Pancreas (tissue), 10 donors: ENCODE measurements at regions not wholly inside any gene's neighbourhood (a gene's known extent, or its start where the extent isn't known, plus 50 kb on each side); places are given as distances from the start of the nearest gene placed in this dataset.

Experiments used
- ATAC-seq, 4 donors: fragments of 200-7000 bp; cut with Tn5 transposase; one replicate each; pipeline versions ENCODE4 v1.8.0 to v1.9.1; 2020; ENCODE audit warnings: mild to moderate bottlenecking in 4 of 4, moderate library complexity in 4 of 4
- DNase-seq, 6 donors: peaks; one replicate each; pipeline ENCODE4 v3.0.0-alpha.2; 2020
- FAIRE-seq: peaks from 2 replicates; lab custom pipeline; 2012; peaks lifted over from hg19 to GRCh38; lab: Jason Lieb, UNC
- H3K27ac ChIP-seq, 4 donors: fragments of 200-600 bp; sonication (generic); 1 replicate in 3 of 4; 2 replicates in 1 of 4; pipeline versions ENCODE4 v1.5.0 to v1.8.0; 2020
- H3K27me3 ChIP-seq, 4 donors: fragments of 200-600 bp; one replicate each; pipeline ENCODE4 v1.8.0; 2021
- H3K36me3 ChIP-seq, 3 donors: fragments of 200-600 bp; sonication (generic) in 1 of 3; one replicate each; pipeline versions ENCODE4 v1.5.0 to v1.8.0; 2020 to 2021
- H3K4me1 ChIP-seq, 3 donors: fragments of 200-600 bp; one replicate each; pipeline ENCODE4 v1.8.0; 2021
- H3K4me3 ChIP-seq, 4 donors: fragments of 200-600 bp; sonication (generic) in 2 of 4; one replicate each; pipeline versions ENCODE4 v1.5.0 to v1.8.0; 2020 to 2021
- H3K9me3 ChIP-seq, 4 donors: fragments of 200-600 bp; one replicate each; pipeline ENCODE4 v1.8.0; 2021
- CTCF ChIP-seq, 4 donors: fragments of 200-600 bp; sonication (generic) in 3 of 4; IDR thresholded peaks; one replicate each; pipeline versions ENCODE4 v1.5.0 to v1.8.0; 2021; ENCODE audit warnings: antibody characterized with exemption in 4 of 4
- WGBS, 2 donors: extraction: QIAGEN DNeasy Blood & Tissue Kit; methylation state at CpG; one replicate each; pipeline ENCODE4 v1.1.7; 2013; 5-methylcytosine and 5-hydroxymethylcytosine counted together
- intact Hi-C, 3 donors: fragments of 100-400 bp; cut with DNase I; formaldehyde crosslinking; loops; one replicate each; pipeline versions ENCODE4 v1.11.1 to v1.14.2; 2022
- donor health status: healthy with polysubstance abuse.
- donor health status: DM: no; HTN: no; CAD: no; lungs with moderate emphysema.
- donor health status: DM: no; HTN: no; CAD: no.
- donor health status: control.
- donor health status: control.
- donor health status: Bipolar disorder and iron deficiency.
- donor health status: DM: yes; HTN: yes; CAD: no.
- donor health status: DM: no; HTN: no; CAD: no.
- donor health status: DM: no; HTN: no; CAD: no.
- donor health status: DM: yes; HTN: yes; CAD: no.

DNA sequence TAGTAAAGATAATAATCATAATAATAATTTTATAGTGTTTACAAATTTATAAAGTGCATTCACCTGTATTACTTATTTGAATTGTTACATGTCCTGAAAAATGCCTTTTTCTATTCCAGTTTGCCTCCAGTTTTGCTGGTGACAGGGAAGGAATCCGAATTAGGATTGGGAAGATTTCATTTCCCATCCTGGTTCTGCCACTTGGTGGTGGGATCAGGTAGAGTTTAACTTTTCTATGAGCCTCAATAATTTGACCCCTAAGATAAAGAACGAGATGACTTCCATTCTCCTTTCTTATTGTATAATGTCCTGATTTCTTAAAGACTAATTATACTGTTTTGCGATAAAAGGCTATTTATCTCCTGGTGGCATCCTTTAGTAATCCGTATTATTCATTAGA lies 1090.9 kb downstream of the RAPGEF2 start:
- DNase-seq (no peak), ATAC-seq (no peak), FAIRE-seq (no peak)
- TF ChIP-seq CTCF (IDR thresholded peaks at IDR 0.05) = no peak
- no peaks in the 10 kb centered on the region for H3K36me3 ChIP-seq
- no peak overlapping the region for H3K4me3 ChIP-seq
- no peaks in the 10 kb centered on the region for H3K9me3 ChIP-seq
- WGBS, 2 donors = 89 to 91% methylated on average over 4 of the region's 4 CpGs
- intact Hi-C loops = no loop called here
- H3K27ac ChIP-seq = no peak overlapping the region
- H3K4me1 ChIP-seq = no peaks in the 10 kb centered on the region
- no peaks in the 10 kb centered on the region for H3K27me3 ChIP-seq

DNA sequence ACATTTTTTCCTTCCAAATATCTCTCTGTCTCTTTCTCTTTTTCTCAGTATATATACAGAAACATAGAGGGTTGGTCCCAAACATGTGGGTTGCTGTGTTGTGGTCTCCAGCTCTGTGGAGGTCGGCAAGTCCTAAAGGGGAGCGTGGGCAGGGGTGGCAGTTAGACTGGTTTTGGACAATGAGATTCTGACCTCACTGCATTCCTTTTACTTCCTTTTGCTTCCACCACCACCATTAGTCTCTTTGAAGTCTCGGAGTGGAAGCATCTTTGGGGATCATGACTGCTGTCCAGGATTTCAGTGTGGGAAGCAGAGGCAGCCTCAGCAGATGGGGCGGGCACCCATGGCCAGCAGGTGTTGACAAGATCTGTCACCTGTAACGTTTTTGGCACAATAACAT lies 1091.8 kb downstream of the RAPGEF2 start:
- peak in 1 of 6 donors; percentile 10 for DNase-seq
- no peaks in the 10 kb centered on the region for H3K9me3 ChIP-seq
- TF ChIP-seq CTCF (IDR thresholded peaks at IDR 0.05) = no peak
- FAIRE-seq = no peak
- H3K27ac ChIP-seq = no peak overlapping the region
- H3K36me3 ChIP-seq = no peaks in the 10 kb centered on the region
- WGBS, 2 donors = 78 to 81% methylated on average over 5 of the region's 5 CpGs
- no peaks in the 10 kb centered on the region for H3K4me1 ChIP-seq
- no peaks in the 10 kb centered on the region for H3K27me3 ChIP-seq
- H3K4me3 ChIP-seq = no peak overlapping the region
- intact Hi-C loops = no loop called here
- ATAC-seq = no peak

DNA sequence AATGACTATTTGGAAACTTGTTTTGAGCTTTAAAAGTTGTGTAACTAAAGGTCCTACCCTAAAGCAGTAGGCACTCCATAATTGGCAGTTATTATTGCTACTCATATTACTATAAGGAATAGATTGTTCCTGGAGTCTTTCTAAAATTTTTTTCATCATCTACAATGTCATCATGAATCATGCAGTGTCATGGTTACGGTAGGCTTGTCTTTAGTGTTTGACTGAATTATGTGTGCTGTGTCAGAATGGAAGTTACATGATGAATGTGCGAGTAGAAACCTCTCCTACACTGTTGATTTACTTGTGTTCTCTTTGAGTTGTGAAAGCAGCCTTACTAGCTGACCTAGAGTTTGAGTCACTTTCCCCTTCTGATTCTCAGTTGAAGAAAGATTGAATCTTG lies 1099.9 kb downstream of the RAPGEF2 start:
- no peak for DNase-seq
- Histone ChIP-seq H3K27me3 (no peaks in the 10 kb centered on the region), H3K27ac (no peak overlapping the region), H3K4me3 (no peak overlapping the region), H3K4me1 (no peaks in the 10 kb centered on the region), H3K36me3 (no peaks in the 10 kb centered on the region), H3K9me3 (no peaks in the 10 kb centered on the region)
- TF ChIP-seq CTCF (IDR thresholded peaks at IDR 0.05) = no peak
- 80 to 83% methylated on average over 2 of the region's 2 CpGs for WGBS, 2 donors
- FAIRE-seq = no peak
- ATAC-seq = no peak
- intact Hi-C loops = no loop called here

- Histone ChIP-seq H3K27me3 (no peaks in the 10 kb centered on the region), H3K9me3 (no peaks in the 10 kb centered on the region), H3K36me3 (no peaks in the 10 kb centered on the region), H3K27ac (no peak overlapping the region), H3K4me1 (no peaks in the 10 kb centered on the region), H3K4me3 (no peak overlapping the region)
- intact Hi-C loops = no loop called here
- TF ChIP-seq CTCF (IDR thresholded peaks at IDR 0.05) = no peak
- DNase-seq (no peak), FAIRE-seq (no peak), ATAC-seq (no peak)
- WGBS, 2 donors = 19 to 24% methylated on average over 3 of the region's 3 CpGs
Observed at GRCh38 chr4:160212078-160212477, 1109.2 kb downstream of the RAPGEF2 start.

- Histone ChIP-seq H3K4me1 (no peaks in the 10 kb centered on the region), H3K36me3 (no peaks in the 10 kb centered on the region), H3K27ac (no peak overlapping the region), H3K27me3 (no peaks in the 10 kb centered on the region), H3K4me3 (no peak overlapping the region), H3K9me3 (no peaks in the 10 kb centered on the region)
- WGBS, 2 donors = 77 to 78% methylated on average over 1 of the region's 1 CpG
- intact Hi-C loops = no loop called here
- no peak for FAIRE-seq
- TF ChIP-seq CTCF (IDR thresholded peaks at IDR 0.05) = no peak
- DNase-seq = no peak
- no peak for ATAC-seq
Observed at GRCh38 chr4:160213366-160213765, 1110.5 kb downstream of the RAPGEF2 start.
